GM12892 (cell line): ENCODE measurements at regions not wholly inside any gene's neighbourhood (a gene's known extent, or its start where the extent isn't known, plus 50 kb on each side); places are given as distances from the start of the nearest gene placed in this dataset.

Experiments used
- POLR2A ChIP-seq: IDR thresholded peaks from 2 replicates; pipeline ENCODE4 v1.6.1; 2011; ENCODE audit warnings: low read depth, low read length, control low read depth
- POLR2AphosphoS5 ChIP-seq: IDR thresholded peaks from 2 replicates; pipeline ENCODE4 v1.6.1; 2011; ENCODE audit warnings: low read depth, low read length, control low read depth
- TAF1 ChIP-seq: IDR thresholded peaks from 2 replicates; pipeline ENCODE4 v1.6.1; 2011; ENCODE audit warnings: low read depth, mild to moderate bottlenecking, control low read depth, low read length, borderline replicate concordance

DNA sequence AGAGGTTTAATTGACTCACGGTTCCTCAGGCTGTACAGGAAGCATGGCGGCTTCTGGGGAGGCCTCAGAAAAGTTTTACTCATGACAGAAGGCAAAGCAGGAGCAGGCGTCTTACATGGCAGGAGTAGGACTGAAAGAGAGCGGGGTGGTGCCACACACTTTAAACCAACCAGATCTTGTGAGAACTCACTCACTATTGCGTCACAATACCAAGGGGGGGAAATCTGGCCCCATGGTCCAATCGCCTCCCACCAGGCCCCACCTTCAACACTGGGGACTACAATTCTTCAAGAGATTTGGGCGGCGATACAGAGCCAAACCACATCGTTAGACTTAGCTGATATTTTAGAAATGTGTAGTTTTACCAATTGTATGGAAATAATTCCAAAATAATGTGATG, 77.6 kb upstream of the SLC4A10 start:
- no peak for TF ChIP-seq POLR2AphosphoS5
- TF ChIP-seq POLR2A = no peak
- no peak for TF ChIP-seq TAF1
